ENCODE measurements at regions not wholly inside any gene's neighbourhood (a gene's known extent, or its start where the extent isn't known, plus 50 kb on each side); places are given as distances from the start of the nearest gene placed in this dataset.
"Not testable (repeated sequence)": the region's sequence is repeated elsewhere in the genome, so short reads cannot be mapped to it uniquely, and the experiment has no call there.

GRCh38 chr1:198935306-198935921 is 296.6 kb downstream of the PTPRC start:
- peak; percentile 48 for DNase-seq

- DNase-seq, result no peak
Observed at GRCh38 chr1:198936371-198937083, 297.7 kb downstream of the PTPRC start.

- DNase-seq, result peak; percentile 15
Observed at GRCh38 chr1:198937231-198938031, 298.6 kb downstream of the PTPRC start.

GRCh38 chr1:198939286-198939685 is 300.4 kb downstream of the PTPRC start:
- DNase-seq, result no peak

- no peak for DNase-seq
Observed at GRCh38 chr1:198939956-198940355, 301.1 kb downstream of the PTPRC start.

- no peak for DNase-seq
Observed at GRCh38 chr1:198942466-198942865, 303.6 kb downstream of the PTPRC start.

- DNase-seq, result no peak
Observed at GRCh38 chr1:198943484-198944187, 304.8 kb downstream of the PTPRC start.

- no peak for DNase-seq
Observed at GRCh38 chr1:198947456-198947855, 308.6 kb downstream of the PTPRC start.

- DNase-seq, result no peak
Observed at GRCh38 chr1:198948895-198949659, 310.2 kb downstream of the PTPRC start.

GRCh38 chr1:198950036-198950435 is 311.2 kb downstream of the PTPRC start:
- no peak for DNase-seq

GRCh38 chr1:198955085-198955484 is 316.2 kb downstream of the PTPRC start:
- DNase-seq, result no peak

- no peak for DNase-seq
Observed at GRCh38 chr1:198957044-198957443, 318.2 kb downstream of the PTPRC start.

GRCh38 chr1:198959032-198959431 is 320.2 kb downstream of the PTPRC start:
- DNase-seq, result no peak

- DNase-seq, result no peak
Observed at GRCh38 chr1:198959676-198960075, 320.8 kb downstream of the PTPRC start.

- not testable (repeated sequence) for DNase-seq
Observed at GRCh38 chr1:198963796-198964195, 325.0 kb downstream of the PTPRC start.

- no peak for DNase-seq
Observed at GRCh38 chr1:198966519-198966918, 327.7 kb downstream of the PTPRC start.

- no peak for DNase-seq
Observed at GRCh38 chr1:198967566-198967965, 328.7 kb downstream of the PTPRC start.

- DNase-seq, result no peak
Observed at GRCh38 chr1:198968866-198969265, 330.0 kb downstream of the PTPRC start.

- DNase-seq, result no peak
Observed at GRCh38 chr1:198969981-198970380, 331.1 kb downstream of the PTPRC start.

- no peak for DNase-seq
Observed at GRCh38 chr1:198970916-198971315, 332.1 kb downstream of the PTPRC start.

GRCh38 chr1:198977909-198978308 is 339.1 kb downstream of the PTPRC start:
- no peak for DNase-seq

GRCh38 chr1:198978523-198978922 is 339.7 kb downstream of the PTPRC start:
- no peak for DNase-seq
